ENCODE measurements at regions not wholly inside any gene's neighbourhood (a gene's known extent, or its start where the extent isn't known, plus 50 kb on each side); places are given as distances from the start of the nearest gene placed in this dataset.

DNA sequence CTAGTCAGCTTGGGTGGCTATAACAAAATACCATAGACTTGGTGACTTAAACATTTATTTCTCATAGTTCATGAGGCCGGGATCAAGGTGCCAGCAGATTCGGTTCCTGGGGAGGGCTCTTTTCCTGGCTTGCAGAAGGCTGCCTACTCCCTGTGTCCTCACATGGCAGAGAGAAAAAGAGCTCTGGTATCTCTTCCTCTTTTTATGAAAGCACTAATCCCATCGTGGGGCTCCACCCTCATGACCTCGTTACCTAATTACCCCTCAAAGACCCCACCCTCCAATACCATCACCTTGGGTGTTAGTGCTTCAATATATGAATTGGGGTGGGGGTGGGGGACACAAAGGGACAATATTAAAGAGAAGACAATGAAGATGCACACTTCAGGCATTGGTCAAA is 67.1 kb upstream of the CCBE1 start:
- TF ChIP-seq, protein P1, sequence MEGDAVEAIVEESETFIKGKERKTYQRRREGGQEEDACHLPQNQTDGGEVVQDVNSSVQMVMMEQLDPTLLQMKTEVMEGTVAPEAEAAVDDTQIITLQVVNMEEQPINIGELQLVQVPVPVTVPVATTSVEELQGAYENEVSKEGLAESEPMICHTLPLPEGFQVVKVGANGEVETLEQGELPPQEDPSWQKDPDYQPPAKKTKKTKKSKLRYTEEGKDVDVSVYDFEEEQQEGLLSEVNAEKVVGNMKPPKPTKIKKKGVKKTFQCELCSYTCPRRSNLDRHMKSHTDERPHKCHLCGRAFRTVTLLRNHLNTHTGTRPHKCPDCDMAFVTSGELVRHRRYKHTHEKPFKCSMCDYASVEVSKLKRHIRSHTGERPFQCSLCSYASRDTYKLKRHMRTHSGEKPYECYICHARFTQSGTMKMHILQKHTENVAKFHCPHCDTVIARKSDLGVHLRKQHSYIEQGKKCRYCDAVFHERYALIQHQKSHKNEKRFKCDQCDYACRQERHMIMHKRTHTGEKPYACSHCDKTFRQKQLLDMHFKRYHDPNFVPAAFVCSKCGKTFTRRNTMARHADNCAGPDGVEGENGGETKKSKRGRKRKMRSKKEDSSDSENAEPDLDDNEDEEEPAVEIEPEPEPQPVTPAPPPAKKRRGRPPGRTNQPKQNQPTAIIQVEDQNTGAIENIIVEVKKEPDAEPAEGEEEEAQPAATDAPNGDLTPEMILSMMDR (IDR thresholded peaks at IDR 0.05), result no peak
- Histone ChIP-seq H3K4me1 (ENCODE audit: control insufficient read depth in 1 of 2, insufficient read depth in 1 of 2, low read depth in 1 of 2, low read length in 1 of 2) (no peaks in the 10 kb centered on the region), H3K36me3 (no peaks in the 10 kb centered on the region), H3K4me3 (ENCODE audit: low read depth in 1 of 2, low read length in 1 of 2) (no peak overlapping the region), H3K27ac (no peak overlapping the region), H3K9me3 (no peaks in the 10 kb centered on the region), H3K27me3 (no peaks in the 10 kb centered on the region)

DNA sequence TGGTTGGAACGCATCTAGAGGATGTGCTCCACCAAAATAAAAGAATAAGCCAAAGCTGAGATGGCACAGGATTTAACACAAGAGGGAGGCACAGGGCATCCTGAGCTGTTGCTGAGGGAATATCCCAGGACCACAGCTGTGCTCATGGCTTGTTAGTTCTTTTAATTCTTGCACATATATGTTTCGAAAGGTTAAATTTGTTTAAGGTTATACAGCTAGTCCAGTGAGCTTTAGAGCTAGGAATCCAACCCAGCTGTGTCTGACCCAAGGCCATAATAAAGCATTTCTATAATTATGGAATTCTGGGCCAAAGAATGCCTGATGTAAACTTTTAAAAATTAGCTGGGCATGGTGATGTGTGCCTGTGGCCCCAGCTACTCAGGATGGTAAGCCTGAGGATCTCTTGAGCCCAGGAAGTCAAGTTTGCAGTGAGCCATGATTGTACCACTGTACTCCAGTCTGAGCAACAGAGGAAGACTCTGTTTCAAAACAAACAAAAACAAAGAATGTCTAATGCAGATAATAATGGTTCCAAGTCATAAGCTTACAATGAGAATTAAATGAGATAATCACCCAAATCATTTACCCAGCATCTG is 66.4 kb upstream of the CCBE1 start:
- H3K27ac ChIP-seq, result no peak overlapping the region
- TF ChIP-seq, protein P1 (IDR thresholded peaks at IDR 0.05), result no peak
- H3K36me3 ChIP-seq, result no peaks in the 10 kb centered on the region
- H3K9me3 ChIP-seq, result no peaks in the 10 kb centered on the region
- no peak overlapping the region for H3K4me3 ChIP-seq (ENCODE audit: low read depth in 1 of 2, low read length in 1 of 2)
- no peaks in the 10 kb centered on the region for H3K4me1 ChIP-seq (ENCODE audit: control insufficient read depth in 1 of 2, insufficient read depth in 1 of 2, low read depth in 1 of 2, low read length in 1 of 2)
- no peaks in the 10 kb centered on the region for H3K27me3 ChIP-seq

DNA sequence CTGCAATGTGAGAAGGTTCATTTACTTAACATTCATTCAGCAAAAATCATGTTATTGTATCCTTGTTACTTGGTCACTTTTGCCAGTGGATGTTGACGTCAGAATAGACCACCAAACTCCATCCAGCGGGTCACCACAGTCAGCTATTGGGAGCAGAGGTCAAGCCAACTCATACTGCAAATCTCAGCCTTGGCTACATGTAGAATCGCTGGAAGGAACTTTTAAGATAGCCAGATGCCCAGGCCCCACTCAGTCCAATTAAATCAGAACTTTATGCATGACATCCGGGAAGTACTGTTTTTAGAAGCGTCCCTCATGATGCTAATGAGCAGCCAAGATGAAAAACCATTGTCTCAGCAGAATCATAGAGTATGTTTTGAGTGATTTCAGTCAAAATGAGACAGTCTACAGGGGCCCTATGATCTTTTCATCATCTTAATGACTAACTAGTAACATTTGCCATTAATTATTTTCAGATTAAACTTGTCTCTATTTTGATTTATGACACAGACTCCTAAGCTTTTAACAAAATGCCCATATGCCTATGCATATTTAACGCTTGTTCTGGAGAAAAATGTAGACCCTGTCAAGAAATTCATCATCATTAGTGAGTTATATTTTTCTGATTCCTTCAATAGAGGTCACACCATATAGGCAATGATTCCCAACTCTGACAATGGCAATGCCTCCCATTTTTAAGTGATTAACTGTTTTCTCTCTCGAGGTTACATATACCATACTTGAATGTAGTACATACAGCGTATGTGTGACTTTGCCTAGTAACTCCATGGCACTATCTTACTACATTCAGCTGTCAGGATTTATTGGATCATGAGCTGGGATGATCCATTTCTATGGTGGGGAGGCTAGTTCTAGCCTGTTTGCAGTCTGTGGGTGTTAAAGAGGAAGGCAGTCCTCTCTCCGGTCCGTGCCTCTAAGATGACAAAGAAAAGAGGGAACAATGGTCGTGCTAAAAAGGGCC is 63.7 kb upstream of the CCBE1 start:
- Histone ChIP-seq H3K4me3 (ENCODE audit: low read depth in 1 of 2, low read length in 1 of 2) (no peak overlapping the region), H3K4me1 (ENCODE audit: control insufficient read depth in 1 of 2, insufficient read depth in 1 of 2, low read depth in 1 of 2, low read length in 1 of 2) (no peaks in the 10 kb centered on the region), H3K27ac (no peak overlapping the region), H3K9me3 (no peaks in the 10 kb centered on the region), H3K36me3 (no peaks in the 10 kb centered on the region), H3K27me3 (no peaks in the 10 kb centered on the region)
- TF ChIP-seq, protein P1 (IDR thresholded peaks at IDR 0.05), result no peak

DNA sequence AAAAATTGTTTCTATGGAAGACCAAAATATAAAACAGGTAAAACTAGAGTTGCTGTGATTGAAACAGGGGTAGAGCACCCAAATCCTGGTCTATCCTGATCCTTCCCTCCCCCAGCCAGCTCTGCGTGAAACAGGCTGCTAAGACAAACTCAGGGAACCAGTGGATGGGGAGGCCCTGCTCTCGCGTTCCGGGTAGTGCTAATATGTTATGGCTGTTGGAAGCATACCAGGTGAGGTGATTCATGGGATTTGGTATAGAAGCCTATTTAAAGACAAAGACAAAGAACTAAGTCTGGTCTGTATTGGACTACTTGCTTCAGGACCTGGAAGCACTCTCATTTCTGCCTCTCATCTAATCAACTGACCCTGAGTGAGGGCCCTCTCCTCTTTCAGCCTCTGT is 63.0 kb upstream of the CCBE1 start:
- Histone ChIP-seq H3K4me3 (ENCODE audit: low read depth in 1 of 2, low read length in 1 of 2) (no peak overlapping the region), H3K9me3 (no peaks in the 10 kb centered on the region), H3K4me1 (ENCODE audit: control insufficient read depth in 1 of 2, insufficient read depth in 1 of 2, low read depth in 1 of 2, low read length in 1 of 2) (no peaks in the 10 kb centered on the region), H3K36me3 (no peaks in the 10 kb centered on the region), H3K27ac (no peak overlapping the region), H3K27me3 (no peaks in the 10 kb centered on the region)
- TF ChIP-seq, protein P1 (IDR thresholded peaks at IDR 0.05), result no peak

DNA sequence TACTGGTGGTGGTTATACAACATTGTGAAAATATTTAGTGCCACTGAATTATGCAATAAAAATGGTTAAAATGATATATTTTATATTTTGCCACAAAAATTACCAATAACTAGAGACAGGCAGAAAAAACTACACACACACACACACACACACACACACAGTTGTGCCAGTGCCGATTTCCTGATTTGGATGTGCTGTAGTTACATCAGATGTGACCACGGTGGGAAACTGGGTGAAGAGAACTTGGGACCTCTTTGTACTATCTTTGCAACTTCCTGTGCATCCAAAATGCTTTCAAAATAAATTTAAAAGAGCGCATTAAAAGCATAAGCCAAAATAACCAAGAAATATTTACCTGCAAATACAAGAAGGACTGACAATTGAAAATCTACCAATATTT is 61.6 kb upstream of the CCBE1 start:
- Histone ChIP-seq H3K4me3 (ENCODE audit: low read depth in 1 of 2, low read length in 1 of 2) (no peak overlapping the region), H3K27me3 (no peaks in the 10 kb centered on the region), H3K9me3 (no peaks in the 10 kb centered on the region), H3K4me1 (ENCODE audit: control insufficient read depth in 1 of 2, insufficient read depth in 1 of 2, low read depth in 1 of 2, low read length in 1 of 2) (no peaks in the 10 kb centered on the region), H3K36me3 (no peaks in the 10 kb centered on the region), H3K27ac (no peak overlapping the region)
- TF ChIP-seq, protein P1 (IDR thresholded peaks at IDR 0.05), result no peak

All from neutrophil (primary cell).